ENCODE measurements at regions not wholly inside any gene's neighbourhood (a gene's known extent, or its start where the extent isn't known, plus 50 kb on each side); places are given as distances from the start of the nearest gene placed in this dataset.

DNA sequence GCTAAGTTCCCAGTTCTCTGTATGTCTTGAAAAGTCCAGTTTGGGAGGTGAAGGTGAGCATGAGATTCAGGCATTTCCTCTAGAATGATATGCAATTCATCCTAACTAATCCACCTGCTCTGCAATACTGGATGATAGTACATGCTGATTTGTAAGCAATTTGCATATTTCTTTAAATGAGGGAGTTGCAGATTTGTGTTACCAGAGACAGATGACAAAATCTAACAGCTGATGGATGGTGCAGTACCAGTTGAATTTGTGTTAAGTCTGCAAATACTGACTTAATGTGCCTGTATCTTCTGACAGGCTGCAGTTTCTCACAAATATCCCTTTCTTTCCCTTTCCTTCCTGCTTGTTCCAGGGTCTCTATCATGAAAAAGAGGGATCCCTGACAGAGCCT lies 76.4 kb upstream of the MBIP start:
- TF ChIP-seq ZNF384 (IDR thresholded peaks at IDR 0.05; ENCODE audit: low read depth, low read length) (no peak), TAF1 (IDR thresholded peaks at IDR 0.05; ENCODE audit: control insufficient read depth, extremely low read depth, insufficient read depth, low read length, severe bottlenecking) (no peak), JUNB (CRISPR knock-in tag; conservative IDR thresholded peaks at IDR 0.05) (no peak), EZH2 (IDR thresholded peaks at IDR 0.05; ENCODE audit: borderline replicate concordance, low read depth, low read length) (no peak), ZNF561 (CRISPR knock-in tag; conservative IDR thresholded peaks at IDR 0.05) (no peak), EP300 (IDR thresholded peaks at IDR 0.05; ENCODE audit: low read length) (no peak)
- TF ChIP-seq, protein P1, sequence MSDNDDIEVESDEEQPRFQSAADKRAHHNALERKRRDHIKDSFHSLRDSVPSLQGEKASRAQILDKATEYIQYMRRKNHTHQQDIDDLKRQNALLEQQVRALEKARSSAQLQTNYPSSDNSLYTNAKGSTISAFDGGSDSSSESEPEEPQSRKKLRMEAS (CRISPR knock-in tag; IDR thresholded peaks at IDR 0.05), result no peak
- TF ChIP-seq, protein P2, sequence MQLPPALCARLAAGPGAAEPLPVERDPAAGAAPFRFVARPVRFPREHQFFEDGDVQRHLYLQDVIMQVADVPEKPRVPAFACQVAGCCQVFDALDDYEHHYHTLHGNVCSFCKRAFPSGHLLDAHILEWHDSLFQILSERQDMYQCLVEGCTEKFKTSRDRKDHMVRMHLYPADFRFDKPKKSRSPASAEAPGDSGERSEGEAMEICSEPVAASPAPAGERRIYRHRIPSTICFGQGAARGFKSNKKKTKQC (CRISPR knock-in tag; IDR thresholded peaks at IDR 0.05), result no peak
- TF ChIP-seq, protein P3, sequence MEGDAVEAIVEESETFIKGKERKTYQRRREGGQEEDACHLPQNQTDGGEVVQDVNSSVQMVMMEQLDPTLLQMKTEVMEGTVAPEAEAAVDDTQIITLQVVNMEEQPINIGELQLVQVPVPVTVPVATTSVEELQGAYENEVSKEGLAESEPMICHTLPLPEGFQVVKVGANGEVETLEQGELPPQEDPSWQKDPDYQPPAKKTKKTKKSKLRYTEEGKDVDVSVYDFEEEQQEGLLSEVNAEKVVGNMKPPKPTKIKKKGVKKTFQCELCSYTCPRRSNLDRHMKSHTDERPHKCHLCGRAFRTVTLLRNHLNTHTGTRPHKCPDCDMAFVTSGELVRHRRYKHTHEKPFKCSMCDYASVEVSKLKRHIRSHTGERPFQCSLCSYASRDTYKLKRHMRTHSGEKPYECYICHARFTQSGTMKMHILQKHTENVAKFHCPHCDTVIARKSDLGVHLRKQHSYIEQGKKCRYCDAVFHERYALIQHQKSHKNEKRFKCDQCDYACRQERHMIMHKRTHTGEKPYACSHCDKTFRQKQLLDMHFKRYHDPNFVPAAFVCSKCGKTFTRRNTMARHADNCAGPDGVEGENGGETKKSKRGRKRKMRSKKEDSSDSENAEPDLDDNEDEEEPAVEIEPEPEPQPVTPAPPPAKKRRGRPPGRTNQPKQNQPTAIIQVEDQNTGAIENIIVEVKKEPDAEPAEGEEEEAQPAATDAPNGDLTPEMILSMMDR (IDR thresholded peaks at IDR 0.05 in 2 of 3, conservative IDR thresholded peaks at IDR 0.05 in 1 of 3; ENCODE audit: insufficient read depth in 2 of 3, low read depth in 1 of 3, low read length in 3 of 3), result no peak
- TF ChIP-seq, protein P4, sequence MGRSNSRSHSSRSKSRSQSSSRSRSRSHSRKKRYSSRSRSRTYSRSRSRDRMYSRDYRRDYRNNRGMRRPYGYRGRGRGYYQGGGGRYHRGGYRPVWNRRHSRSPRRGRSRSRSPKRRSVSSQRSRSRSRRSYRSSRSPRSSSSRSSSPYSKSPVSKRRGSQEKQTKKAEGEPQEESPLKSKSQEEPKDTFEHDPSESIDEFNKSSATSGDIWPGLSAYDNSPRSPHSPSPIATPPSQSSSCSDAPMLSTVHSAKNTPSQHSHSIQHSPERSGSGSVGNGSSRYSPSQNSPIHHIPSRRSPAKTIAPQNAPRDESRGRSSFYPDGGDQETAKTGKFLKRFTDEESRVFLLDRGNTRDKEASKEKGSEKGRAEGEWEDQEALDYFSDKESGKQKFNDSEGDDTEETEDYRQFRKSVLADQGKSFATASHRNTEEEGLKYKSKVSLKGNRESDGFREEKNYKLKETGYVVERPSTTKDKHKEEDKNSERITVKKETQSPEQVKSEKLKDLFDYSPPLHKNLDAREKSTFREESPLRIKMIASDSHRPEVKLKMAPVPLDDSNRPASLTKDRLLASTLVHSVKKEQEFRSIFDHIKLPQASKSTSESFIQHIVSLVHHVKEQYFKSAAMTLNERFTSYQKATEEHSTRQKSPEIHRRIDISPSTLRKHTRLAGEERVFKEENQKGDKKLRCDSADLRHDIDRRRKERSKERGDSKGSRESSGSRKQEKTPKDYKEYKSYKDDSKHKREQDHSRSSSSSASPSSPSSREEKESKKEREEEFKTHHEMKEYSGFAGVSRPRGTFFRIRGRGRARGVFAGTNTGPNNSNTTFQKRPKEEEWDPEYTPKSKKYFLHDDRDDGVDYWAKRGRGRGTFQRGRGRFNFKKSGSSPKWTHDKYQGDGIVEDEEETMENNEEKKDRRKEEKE (IDR thresholded peaks at IDR 0.05; ENCODE audit: borderline replicate concordance in 1 of 2, control insufficient read depth in 1 of 2, low read depth in 2 of 2, low read length in 1 of 2), result no peak
- TF ChIP-seq, protein P5, sequence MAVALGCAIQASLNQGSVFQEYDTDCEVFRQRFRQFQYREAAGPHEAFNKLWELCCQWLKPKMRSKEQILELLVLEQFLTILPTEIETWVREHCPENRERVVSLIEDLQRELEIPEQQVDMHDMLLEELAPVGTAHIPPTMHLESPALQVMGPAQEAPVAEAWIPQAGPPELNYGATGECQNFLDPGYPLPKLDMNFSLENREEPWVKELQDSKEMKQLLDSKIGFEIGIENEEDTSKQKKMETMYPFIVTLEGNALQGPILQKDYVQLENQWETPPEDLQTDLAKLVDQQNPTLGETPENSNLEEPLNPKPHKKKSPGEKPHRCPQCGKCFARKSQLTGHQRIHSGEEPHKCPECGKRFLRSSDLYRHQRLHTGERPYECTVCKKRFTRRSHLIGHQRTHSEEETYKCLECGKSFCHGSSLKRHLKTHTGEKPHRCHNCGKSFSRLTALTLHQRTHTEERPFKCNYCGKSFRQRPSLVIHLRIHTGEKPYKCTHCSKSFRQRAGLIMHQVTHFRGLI (CRISPR knock-in tag; IDR thresholded peaks at IDR 0.05), result no peak
